ENCODE measurements at regions not wholly inside any gene's neighbourhood (a gene's known extent, or its start where the extent isn't known, plus 50 kb on each side); places are given as distances from the start of the nearest gene placed in this dataset.

DNA sequence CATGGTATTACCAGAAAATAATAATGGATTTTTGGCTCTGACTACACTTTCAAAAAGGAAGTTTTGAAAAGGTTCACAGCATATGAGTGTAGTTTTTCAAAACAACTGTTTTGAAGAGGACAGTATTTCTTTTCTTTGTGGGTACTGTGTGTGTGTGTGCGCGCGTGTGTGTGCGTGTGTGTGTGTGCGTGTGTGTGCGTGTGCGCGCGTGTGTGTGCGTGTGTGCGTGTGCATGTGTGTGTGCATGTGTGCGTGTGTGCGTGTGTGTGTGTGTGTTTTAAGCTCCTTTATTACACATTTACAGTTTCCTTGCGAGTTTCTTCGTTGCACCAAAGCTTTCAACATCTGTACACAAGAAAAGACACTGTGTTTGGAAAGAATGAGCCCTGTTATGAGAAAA lies 755.4 kb downstream of the SH3BGRL start:
- TF ChIP-seq, protein P1, sequence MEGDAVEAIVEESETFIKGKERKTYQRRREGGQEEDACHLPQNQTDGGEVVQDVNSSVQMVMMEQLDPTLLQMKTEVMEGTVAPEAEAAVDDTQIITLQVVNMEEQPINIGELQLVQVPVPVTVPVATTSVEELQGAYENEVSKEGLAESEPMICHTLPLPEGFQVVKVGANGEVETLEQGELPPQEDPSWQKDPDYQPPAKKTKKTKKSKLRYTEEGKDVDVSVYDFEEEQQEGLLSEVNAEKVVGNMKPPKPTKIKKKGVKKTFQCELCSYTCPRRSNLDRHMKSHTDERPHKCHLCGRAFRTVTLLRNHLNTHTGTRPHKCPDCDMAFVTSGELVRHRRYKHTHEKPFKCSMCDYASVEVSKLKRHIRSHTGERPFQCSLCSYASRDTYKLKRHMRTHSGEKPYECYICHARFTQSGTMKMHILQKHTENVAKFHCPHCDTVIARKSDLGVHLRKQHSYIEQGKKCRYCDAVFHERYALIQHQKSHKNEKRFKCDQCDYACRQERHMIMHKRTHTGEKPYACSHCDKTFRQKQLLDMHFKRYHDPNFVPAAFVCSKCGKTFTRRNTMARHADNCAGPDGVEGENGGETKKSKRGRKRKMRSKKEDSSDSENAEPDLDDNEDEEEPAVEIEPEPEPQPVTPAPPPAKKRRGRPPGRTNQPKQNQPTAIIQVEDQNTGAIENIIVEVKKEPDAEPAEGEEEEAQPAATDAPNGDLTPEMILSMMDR (conservative IDR thresholded peaks at IDR 0.05), result no peak
- no peak for TF ChIP-seq ZFX (IDR thresholded peaks at IDR 0.05)

Data from C4-2B (cell line).